T-cell (primary cell): ENCODE measurements at regions not wholly inside any gene's neighbourhood (a gene's known extent, or its start where the extent isn't known, plus 50 kb on each side); places are given as distances from the start of the nearest gene placed in this dataset.

ENCODE experiments used
- ATAC-seq, 4 experiments: fragments of 200-7000 bp in 3 of 4; fragments of 150-1000 bp in 1 of 4; cut with Tn5 transposase; replicated peaks in 1 of 4; 1 replicate in 3 of 4; 2 replicates in 1 of 4; pipeline ENCODE4 v1.10.0; 2021; ENCODE audit warnings: moderate library complexity in 3 of 4, mild to moderate bottlenecking in 2 of 4, moderate number of reproducible peaks in 1 of 4
- CTCF ChIA-PET, 2 donors: fragments of 300-600 bp; sonication (Branson Sonifier 250); formaldehyde crosslinking; loops; one replicate each; lab custom pipeline; 2022; ENCODE audit warnings: antibody characterized with exemption in 2 of 2; lab: Charles Lee
- POLR2A ChIA-PET, 2 donors: fragments of 300-600 bp; sonication (Branson Sonifier 250); formaldehyde crosslinking; loops; one replicate each; lab custom pipeline; 2022; ENCODE audit warnings: antibody characterized with exemption in 2 of 2; lab: Charles Lee
- DNase-seq, 35 experiments: peaks; one replicate each; pipeline versions ENCODE4 v3.0.0 to v3.0.0-alpha.2; 2013 to 2023
- H3K27ac ChIP-seq: one replicate; pipeline ENCODE4 v1.5.1; 2013; ENCODE audit warnings: low read length
- H3K27me3 ChIP-seq, 2 experiments: replicated peaks in 1 of 2; 1 replicate in 1 of 2; 2 replicates in 1 of 2; pipeline versions ENCODE4 v1.6.1 to v1.7.0; 2013; ENCODE audit warnings: low read length in 1 of 2, mixed read lengths in 1 of 2; ENCODE audit not compliant: control insufficient read depth in 2 of 2, insufficient read depth in 2 of 2; ENCODE audit errors: extremely low read depth in 1 of 2
- H3K36me3 ChIP-seq, 2 donors: 1 replicate in 1 of 2; 2 replicates in 1 of 2; pipeline versions ENCODE4 v1.6.1 to v1.7.0; 2013; ENCODE audit warnings: low read length in 1 of 2; ENCODE audit not compliant: control insufficient read depth in 2 of 2, insufficient read depth in 1 of 2; ENCODE audit errors: extremely low read depth in 1 of 2
- H3K4me1 ChIP-seq, 2 experiments: 1 replicate in 1 of 2; 2 replicates in 1 of 2; pipeline versions ENCODE4 v1.6.1 to v1.7.0; 2013; ENCODE audit warnings: low read length in 2 of 2, mixed read lengths in 1 of 2; ENCODE audit not compliant: insufficient read depth in 2 of 2, control insufficient read depth in 1 of 2; ENCODE audit errors: extremely low read depth in 1 of 2
- H3K4me3 ChIP-seq, 2 donors: 1 replicate in 1 of 2; 2 replicates in 1 of 2; pipeline versions ENCODE4 v1.5.1 to v1.7.0; 2013; ENCODE audit warnings: mild to moderate bottlenecking in 2 of 2, low read length in 1 of 2, moderate library complexity in 1 of 2; ENCODE audit not compliant: control insufficient read depth in 1 of 2; ENCODE audit errors: extremely low read depth in 1 of 2
- H3K9me3 ChIP-seq: 2 replicates; pipeline ENCODE4 v1.7.0; 2013
- H3K27ac Mint-ChIP-seq, 2 donors: one replicate each; pipeline ENCODE4 v1.8.0; 2020 to 2021; ENCODE audit warnings: mild to moderate bottlenecking in 2 of 2, mixed read lengths in 2 of 2
- H3K27me3 Mint-ChIP-seq, 2 donors: one replicate each; pipeline ENCODE4 v1.8.0; 2021 to 2022; ENCODE audit warnings: mixed read lengths in 2 of 2
- H3K36me3 Mint-ChIP-seq: one replicate; pipeline ENCODE4 v1.8.0; 2021; ENCODE audit warnings: mixed read lengths
- H3K4me1 Mint-ChIP-seq, 3 donors: one replicate each; pipeline ENCODE4 v1.8.0; 2020 to 2022; ENCODE audit warnings: mixed read lengths in 3 of 3, mild to moderate bottlenecking in 1 of 3
- H3K4me3 Mint-ChIP-seq, 3 donors: one replicate each; pipeline ENCODE4 v1.8.0; 2020 to 2022; ENCODE audit warnings: mild to moderate bottlenecking in 3 of 3, mixed read lengths in 3 of 3, moderate library complexity in 3 of 3
- H3K9me3 Mint-ChIP-seq, 3 donors: one replicate each; pipeline ENCODE4 v1.8.0; 2020 to 2022; ENCODE audit warnings: mixed read lengths in 3 of 3
- WGBS: methylation state at CpG from one replicate; pipeline ENCODE4 v1.1.5; 2013; ENCODE audit warnings: missing lambda C conversion rate; ENCODE audit not compliant: insufficient coverage; 5-methylcytosine and 5-hydroxymethylcytosine counted together

DNA sequence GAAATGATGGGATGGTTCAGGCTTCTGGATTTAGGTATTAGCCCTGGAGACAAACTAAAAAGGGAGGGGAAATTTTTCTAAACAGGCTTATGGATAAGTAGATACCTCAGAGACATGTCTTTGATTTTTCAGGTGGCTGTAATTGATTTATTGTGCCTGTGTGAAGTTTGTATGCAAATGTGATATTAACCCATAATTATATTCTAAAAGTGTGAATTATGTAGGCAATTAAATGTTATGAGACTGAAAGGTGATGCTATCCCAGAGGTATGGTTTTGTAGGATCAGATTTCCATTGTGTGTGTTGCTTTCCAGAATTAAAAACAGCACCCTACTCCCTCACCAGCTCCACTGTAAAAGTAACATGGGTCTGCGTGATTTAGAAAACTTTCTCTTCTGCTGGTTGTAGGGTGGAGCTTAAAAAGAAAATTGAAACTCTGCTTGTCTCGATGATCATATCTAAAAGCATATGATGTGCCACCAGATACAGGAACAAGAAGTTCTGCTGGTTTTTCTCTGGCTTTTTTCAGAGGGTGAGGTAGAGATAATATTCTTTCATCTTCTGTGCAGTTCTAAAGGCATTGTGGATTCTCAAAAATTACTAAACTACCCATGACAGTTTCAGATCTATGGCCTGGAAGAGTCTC is 71.8 kb upstream of the TAF11L2 start:
- Histone ChIP-seq H3K36me3 (no peaks in the 10 kb centered on the region), H3K9me3 (no peaks in the 10 kb centered on the region), H3K27me3 (no peaks in the 10 kb centered on the region), H3K4me1 (peaks cover 0 to 2% of the 10 kb centered on the region in 2 experiments), H3K27ac (no peak overlapping the region), H3K4me3 (no peak overlapping the region)
- WGBS, result 25% methylated on average over 1 of the region's 2 CpGs
- Mint-ChIP-seq H3K27me3 (no peaks in the 10 kb centered on the region), H3K36me3 (no peaks in the 10 kb centered on the region), H3K9me3 (peaks cover 3 to 14% (median 10%) of the 10 kb centered on the region in 3 donors), H3K4me1 (no peaks in the 10 kb centered on the region), H3K27ac (no peak overlapping the region), H3K4me3 (no peak overlapping the region)
- ATAC-seq (no peak), DNase-seq (no peak)
- CTCF ChIA-PET, result no interaction called here
- POLR2A ChIA-PET, result no interaction called here

DNA sequence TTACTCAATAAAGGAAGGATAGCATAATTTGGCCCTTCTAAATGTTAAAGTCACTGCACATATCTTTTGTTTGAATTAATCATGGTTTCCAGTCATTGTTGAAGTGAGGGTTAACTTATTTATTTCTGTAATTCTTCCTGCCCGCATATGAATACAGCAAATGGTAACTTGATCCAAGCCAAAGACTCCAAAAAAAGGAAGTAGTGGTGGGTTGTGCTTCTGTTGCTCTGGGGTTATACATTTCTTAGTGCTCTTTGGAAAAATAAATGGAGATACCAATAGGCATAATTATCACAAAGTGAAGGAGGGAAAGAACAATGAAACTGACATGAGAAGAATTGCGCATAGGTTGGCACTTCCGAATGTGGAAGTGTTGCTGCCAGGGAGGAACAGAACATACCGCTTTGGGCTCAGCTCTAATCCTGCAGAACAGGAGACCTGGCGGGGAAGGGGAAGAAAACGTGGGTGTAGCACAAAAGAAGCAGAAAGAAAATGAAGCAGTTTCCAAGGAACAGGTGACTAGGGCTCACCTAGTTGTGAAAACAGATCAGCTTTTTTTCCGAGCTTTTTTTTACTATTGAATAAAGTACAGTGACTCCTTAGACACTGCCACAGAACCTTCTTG is 69.7 kb upstream of the TAF11L2 start:
- 77% methylated on average over 5 of the region's 7 CpGs for WGBS
- Histone ChIP-seq H3K4me3 (no peak overlapping the region), H3K36me3 (no peaks in the 10 kb centered on the region), H3K4me1 (peaks cover 0 to 2% of the 10 kb centered on the region in 2 experiments), H3K9me3 (no peaks in the 10 kb centered on the region), H3K27me3 (no peaks in the 10 kb centered on the region), H3K27ac (no peak overlapping the region)
- ChIA-PET CTCF (no interaction called here), POLR2A (no interaction called here)
- DNase-seq, result no peak
- peaks cover 3 to 14% (median 8%) of the 10 kb centered on the region in 3 donors for H3K9me3 Mint-ChIP-seq
- H3K4me3 Mint-ChIP-seq, result no peak overlapping the region
- no peaks in the 10 kb centered on the region for H3K27me3 Mint-ChIP-seq
- H3K36me3 Mint-ChIP-seq, result no peaks in the 10 kb centered on the region
- no peaks in the 10 kb centered on the region for H3K4me1 Mint-ChIP-seq
- H3K27ac Mint-ChIP-seq, result no peak overlapping the region
- no peak for ATAC-seq

- no peak for ATAC-seq
- ChIA-PET POLR2A (no interaction called here), CTCF (no interaction called here)
- Histone ChIP-seq H3K4me3 (no peak overlapping the region), H3K4me1 (peaks cover 0 to 2% of the 10 kb centered on the region in 2 experiments), H3K27ac (no peak overlapping the region), H3K36me3 (no peaks in the 10 kb centered on the region), H3K27me3 (no peaks in the 10 kb centered on the region), H3K9me3 (no peaks in the 10 kb centered on the region)
- Mint-ChIP-seq H3K27ac (no peak overlapping the region), H3K4me1 (no peaks in the 10 kb centered on the region), H3K27me3 (no peaks in the 10 kb centered on the region), H3K9me3 (peaks cover 3 to 9% (median 3%) of the 10 kb centered on the region in 3 donors), H3K4me3 (no peak overlapping the region), H3K36me3 (no peaks in the 10 kb centered on the region)
- WGBS, result 82% methylated on average over 1 of the region's 4 CpGs
- DNase-seq, result no peak
These were observed 68.7 kb upstream of the TAF11L2 start for GRCh38 chr5:17429353-17429752.

DNA sequence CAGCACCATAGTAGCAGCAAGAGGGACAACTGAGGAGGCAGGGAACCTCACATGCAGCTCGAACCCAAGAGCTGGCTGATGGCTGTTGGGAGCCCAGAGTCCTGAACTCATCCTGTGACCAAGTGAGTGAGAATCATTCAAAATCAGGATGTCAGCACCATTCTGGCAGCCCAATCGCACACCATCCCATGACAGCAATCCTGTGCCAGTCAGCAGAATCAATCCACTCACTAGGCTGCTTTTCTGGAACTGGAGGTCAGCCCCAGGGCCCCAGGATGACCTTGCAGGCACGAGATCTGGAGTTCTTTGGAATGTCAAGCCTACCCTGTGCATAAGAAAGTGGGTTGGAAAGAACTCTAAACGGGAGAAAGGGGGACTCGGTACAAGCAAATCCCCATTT is 67.8 kb upstream of the TAF11L2 start:
- Histone ChIP-seq H3K4me3 (no peak overlapping the region), H3K4me1 (peaks cover 0 to 2% of the 10 kb centered on the region in 2 experiments), H3K36me3 (no peaks in the 10 kb centered on the region), H3K27ac (no peak overlapping the region), H3K27me3 (no peaks in the 10 kb centered on the region), H3K9me3 (no peaks in the 10 kb centered on the region)
- Mint-ChIP-seq H3K4me1 (no peaks in the 10 kb centered on the region), H3K4me3 (no peak overlapping the region), H3K27ac (no peak overlapping the region), H3K9me3 (peaks cover 3 to 9% (median 3%) of the 10 kb centered on the region in 3 donors), H3K36me3 (no peaks in the 10 kb centered on the region), H3K27me3 (no peaks in the 10 kb centered on the region)
- ChIA-PET POLR2A (no interaction called here), CTCF (no interaction called here)
- ATAC-seq (no peak), DNase-seq (no peak)
- WGBS, result 57% methylated on average over 2 of the region's 5 CpGs

- Histone ChIP-seq H3K9me3 (no peaks in the 10 kb centered on the region), H3K36me3 (no peaks in the 10 kb centered on the region), H3K4me1 (no peaks in the 10 kb centered on the region), H3K27ac (no peak overlapping the region), H3K4me3 (no peak overlapping the region), H3K27me3 (no peaks in the 10 kb centered on the region)
- Mint-ChIP-seq H3K36me3 (no peaks in the 10 kb centered on the region), H3K4me3 (no peak overlapping the region), H3K9me3 (peaks cover 1 to 9% (median 3%) of the 10 kb centered on the region in 3 donors), H3K27ac (no peak overlapping the region), H3K27me3 (no peaks in the 10 kb centered on the region), H3K4me1 (peaks cover 0 to 2% (median 0%) of the 10 kb centered on the region in 3 donors)
- ChIA-PET POLR2A (no interaction called here), CTCF (no interaction called here)
- WGBS, result 98% methylated on average over 4 of the region's 8 CpGs
- ATAC-seq, result no peak
- DNase-seq, result no peak
These were observed 66.6 kb upstream of the TAF11L2 start for GRCh38 chr5:17431272-17432050.

DNA sequence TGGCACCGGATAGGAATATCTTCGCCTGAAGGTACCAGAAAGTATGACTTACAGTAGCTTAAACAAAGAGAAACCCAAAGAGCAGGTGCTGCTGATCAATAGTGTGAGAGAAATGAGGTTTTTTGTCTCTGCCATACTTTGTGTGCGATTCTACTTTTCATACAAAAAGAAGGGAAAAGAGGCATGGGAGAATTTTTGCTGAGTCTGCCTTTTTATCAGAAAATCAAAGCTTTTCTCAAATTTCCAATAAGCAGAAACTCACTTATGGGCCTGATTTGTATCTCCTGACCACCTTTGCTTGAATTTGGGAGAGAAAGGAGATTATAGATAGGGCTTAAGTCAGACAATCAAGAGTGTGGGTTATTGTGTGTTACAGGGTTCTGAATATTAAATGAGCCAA is 65.5 kb upstream of the TAF11L2 start:
- ATAC-seq (no peak), DNase-seq (no peak)
- Mint-ChIP-seq H3K9me3 (peaks cover 4 to 12% (median 11%) of the 10 kb centered on the region in 3 donors), H3K4me3 (no peak overlapping the region), H3K27ac (no peak overlapping the region), H3K4me1 (peaks cover 0 to 2% (median 2%) of the 10 kb centered on the region in 3 donors), H3K36me3 (no peaks in the 10 kb centered on the region), H3K27me3 (no peaks in the 10 kb centered on the region)
- H3K4me3 ChIP-seq, result no peak overlapping the region
- H3K36me3 ChIP-seq, result no peaks in the 10 kb centered on the region
- ChIA-PET CTCF (no interaction called here), POLR2A (no interaction called here)
- no peak overlapping the region for H3K27ac ChIP-seq
- no peaks in the 10 kb centered on the region for H3K4me1 ChIP-seq
- no peaks in the 10 kb centered on the region for H3K9me3 ChIP-seq
- no CpG with 5 or more reads among the region's 3 CpGs for WGBS
- no peaks in the 10 kb centered on the region for H3K27me3 ChIP-seq
